Caco-2 (cell line): ENCODE measurements at regions not wholly inside any gene's neighbourhood (a gene's known extent, or its start where the extent isn't known, plus 50 kb on each side); places are given as distances from the start of the nearest gene placed in this dataset.

ENCODE experiments used
- BruUV-seq: library from RNA; stranded (reverse); fragments of 400-500 nt; replicated peaks from 2 replicates; lab custom pipeline; 2021; lab: Mats Ljungman, UMichigan
- CTCF ChIA-PET: fragments of 300-600 bp; sonication (Branson Sonifier 250); formaldehyde crosslinking; loops from one replicate; lab custom pipeline; 2022; ENCODE audit warnings: antibody characterized with exemption; lab: Charles Lee
- POLR2A ChIA-PET: fragments of 300-600 bp; sonication (Branson Sonifier 250); formaldehyde crosslinking; loops from one replicate; lab custom pipeline; 2022; ENCODE audit warnings: antibody characterized with exemption; lab: Charles Lee
- DNase-seq, 2 experiments: peaks; one replicate each; pipeline versions ENCODE4 v3.0.0 to v3.0.0-alpha.2; 2020 to 2022
- H3K27me3 ChIP-seq: replicated peaks from 2 replicates; pipeline ENCODE4 v1.6.0; 2011; ENCODE audit warnings: low read length; ENCODE audit not compliant: control insufficient read depth, insufficient read depth
- H3K36me3 ChIP-seq: 2 replicates; pipeline ENCODE4 v1.5.1; 2011; ENCODE audit warnings: low read length; ENCODE audit not compliant: control insufficient read depth, insufficient read depth
- H3K4me1 ChIP-seq: fragments of 250-450 bp; sonication (Bioruptor Pico); 2 replicates; pipeline ENCODE4 v1.5.1; 2020; ENCODE audit warnings: mild to moderate bottlenecking
- H3K4me3 ChIP-seq: 2 replicates; pipeline ENCODE4 v1.5.1; 2011; ENCODE audit warnings: low read depth, mild to moderate bottlenecking, control low read depth, low read length
- H3K9me3 ChIP-seq: fragments of 250-450 bp; sonication (Bioruptor Pico); 2 replicates; pipeline ENCODE4 v1.5.1; 2020; ENCODE audit warnings: mild to moderate bottlenecking, moderate library complexity
- H3K27ac Mint-ChIP-seq: one replicate; pipeline ENCODE4 v1.8.0; 2022; ENCODE audit warnings: mixed read lengths; ENCODE audit not compliant: unreplicated experiment
- H3K27me3 Mint-ChIP-seq: one replicate; pipeline ENCODE4 v1.8.0; 2022; ENCODE audit warnings: mixed read lengths; ENCODE audit not compliant: insufficient read depth, unreplicated experiment
- H3K36me3 Mint-ChIP-seq: one replicate; pipeline ENCODE4 v1.8.0; 2022; ENCODE audit warnings: mild to moderate bottlenecking, mixed read lengths; ENCODE audit not compliant: insufficient read depth, unreplicated experiment
- H3K4me1 Mint-ChIP-seq: one replicate; pipeline ENCODE4 v1.8.0; 2022; ENCODE audit warnings: low read depth, mixed read lengths; ENCODE audit not compliant: unreplicated experiment
- H3K4me3 Mint-ChIP-seq: one replicate; pipeline ENCODE4 v1.8.0; 2022; ENCODE audit warnings: mild to moderate bottlenecking, moderate library complexity, mixed read lengths; ENCODE audit not compliant: unreplicated experiment
- H3K9me3 Mint-ChIP-seq: one replicate; pipeline ENCODE4 v1.8.0; 2022; ENCODE audit warnings: mixed read lengths; ENCODE audit not compliant: unreplicated experiment
- intact Hi-C: fragments of 100-400 bp; cut with micrococcal nuclease; formaldehyde crosslinking; loops from one replicate; pipeline ENCODE4 v1.10.0; 2022; ENCODE audit not compliant: unreplicated experiment
- TF ChIP-seq, protein P1 (sequence below), 2 experiments: fragments of 200-600 bp in 1 of 2; IDR thresholded peaks; 1 replicate in 1 of 2; 2 replicates in 1 of 2; pipeline versions ENCODE4 v1.5.1 to v1.8.0; 2011 to 2022; ENCODE audit warnings: antibody characterized with exemption in 1 of 2, control low read depth in 1 of 2, inconsistent platforms in 1 of 2, low read depth in 1 of 2, low read length in 1 of 2, mild to moderate bottlenecking in 1 of 2, moderate library complexity in 1 of 2; ENCODE audit not compliant: insufficient read depth in 1 of 2, severe bottlenecking in 1 of 2, unreplicated experiment in 1 of 2

DNA sequence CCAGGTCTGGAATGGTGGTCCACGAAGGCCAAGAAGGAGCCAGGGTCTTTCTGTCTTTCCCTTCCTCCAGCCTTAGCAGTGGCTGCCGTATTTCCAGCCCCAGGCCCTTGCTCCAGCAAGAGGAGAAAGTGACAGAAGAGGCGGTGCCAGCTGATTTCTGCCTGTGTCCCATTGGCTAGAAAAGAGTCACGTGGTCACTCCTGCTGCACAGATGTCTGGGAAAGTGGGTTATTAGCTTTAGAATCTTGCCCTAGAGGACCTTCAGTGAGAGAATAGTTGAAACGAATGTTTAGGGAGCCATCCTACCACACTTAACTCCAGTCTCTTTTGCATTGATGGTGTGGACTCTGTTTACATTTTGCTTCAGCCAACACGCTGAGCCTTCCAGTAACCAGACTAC is 99.3 kb upstream of the BCOR start:
- Histone ChIP-seq H3K4me3 (no peak overlapping the region), H3K9me3 (no peaks in the 10 kb centered on the region), H3K4me1 (no peaks in the 10 kb centered on the region), H3K27me3 (no peaks in the 10 kb centered on the region), H3K36me3 (no peaks in the 10 kb centered on the region)
- TF ChIP-seq, protein P1, sequence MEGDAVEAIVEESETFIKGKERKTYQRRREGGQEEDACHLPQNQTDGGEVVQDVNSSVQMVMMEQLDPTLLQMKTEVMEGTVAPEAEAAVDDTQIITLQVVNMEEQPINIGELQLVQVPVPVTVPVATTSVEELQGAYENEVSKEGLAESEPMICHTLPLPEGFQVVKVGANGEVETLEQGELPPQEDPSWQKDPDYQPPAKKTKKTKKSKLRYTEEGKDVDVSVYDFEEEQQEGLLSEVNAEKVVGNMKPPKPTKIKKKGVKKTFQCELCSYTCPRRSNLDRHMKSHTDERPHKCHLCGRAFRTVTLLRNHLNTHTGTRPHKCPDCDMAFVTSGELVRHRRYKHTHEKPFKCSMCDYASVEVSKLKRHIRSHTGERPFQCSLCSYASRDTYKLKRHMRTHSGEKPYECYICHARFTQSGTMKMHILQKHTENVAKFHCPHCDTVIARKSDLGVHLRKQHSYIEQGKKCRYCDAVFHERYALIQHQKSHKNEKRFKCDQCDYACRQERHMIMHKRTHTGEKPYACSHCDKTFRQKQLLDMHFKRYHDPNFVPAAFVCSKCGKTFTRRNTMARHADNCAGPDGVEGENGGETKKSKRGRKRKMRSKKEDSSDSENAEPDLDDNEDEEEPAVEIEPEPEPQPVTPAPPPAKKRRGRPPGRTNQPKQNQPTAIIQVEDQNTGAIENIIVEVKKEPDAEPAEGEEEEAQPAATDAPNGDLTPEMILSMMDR (IDR thresholded peaks at IDR 0.05; ENCODE audit: insufficient read depth in 1 of 2, low read depth in 1 of 2, low read length in 1 of 2, severe bottlenecking in 1 of 2, unreplicated experiment in 1 of 2): no peak
- POLR2A ChIA-PET: no interaction called here
- intact Hi-C loops: no loop called here
- DNase-seq: peak; percentile 2 to 37
- no peaks in the 10 kb centered on the region for H3K36me3 Mint-ChIP-seq
- no peak overlapping the region for H3K4me3 Mint-ChIP-seq
- BruUV-seq: no TSS peak
- no peaks in the 10 kb centered on the region for H3K27me3 Mint-ChIP-seq
- H3K4me1 Mint-ChIP-seq: no peaks in the 10 kb centered on the region
- H3K27ac Mint-ChIP-seq: no peak overlapping the region
- no peaks in the 10 kb centered on the region for H3K9me3 Mint-ChIP-seq
- CTCF ChIA-PET: interaction anchor here (0.6 kb wide), 1 partner anchor 12 kb away, joined by 5 read pairs; no protein-coding TSS in a partner anchor

DNA sequence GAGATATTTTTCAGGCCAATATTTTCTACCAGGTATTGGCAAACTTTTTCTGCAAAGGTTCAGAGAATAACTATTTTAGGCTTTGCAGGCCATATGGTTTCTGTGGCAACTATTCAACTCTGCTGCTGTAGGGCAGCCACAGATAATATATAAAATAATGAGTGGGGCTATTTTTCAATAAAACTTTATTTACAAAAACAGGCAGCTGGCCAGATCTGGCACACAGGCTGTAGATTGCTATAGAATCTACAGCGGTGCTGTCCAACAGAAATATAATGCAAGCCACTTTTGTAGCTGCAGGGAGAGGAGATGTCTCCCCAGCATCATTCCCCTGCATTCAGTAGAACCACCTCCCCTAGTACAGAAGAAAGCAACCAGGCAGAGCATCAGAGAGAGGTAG is 97.6 kb upstream of the BCOR start:
- BruUV-seq: no TSS peak
- TF ChIP-seq, protein P1 (IDR thresholded peaks at IDR 0.05; ENCODE audit: insufficient read depth in 1 of 2, low read depth in 1 of 2, low read length in 1 of 2, severe bottlenecking in 1 of 2, unreplicated experiment in 1 of 2): no peak
- ChIA-PET CTCF (no interaction called here), POLR2A (no interaction called here)
- intact Hi-C loops: no loop called here
- Histone ChIP-seq H3K36me3 (no peaks in the 10 kb centered on the region), H3K4me3 (no peak overlapping the region), H3K9me3 (no peaks in the 10 kb centered on the region), H3K27me3 (no peaks in the 10 kb centered on the region), H3K4me1 (no peaks in the 10 kb centered on the region)
- Mint-ChIP-seq H3K27me3 (no peaks in the 10 kb centered on the region), H3K4me3 (no peak overlapping the region), H3K9me3 (no peaks in the 10 kb centered on the region), H3K36me3 (no peaks in the 10 kb centered on the region), H3K27ac (no peak overlapping the region), H3K4me1 (no peaks in the 10 kb centered on the region)
- DNase-seq: no peak

DNA sequence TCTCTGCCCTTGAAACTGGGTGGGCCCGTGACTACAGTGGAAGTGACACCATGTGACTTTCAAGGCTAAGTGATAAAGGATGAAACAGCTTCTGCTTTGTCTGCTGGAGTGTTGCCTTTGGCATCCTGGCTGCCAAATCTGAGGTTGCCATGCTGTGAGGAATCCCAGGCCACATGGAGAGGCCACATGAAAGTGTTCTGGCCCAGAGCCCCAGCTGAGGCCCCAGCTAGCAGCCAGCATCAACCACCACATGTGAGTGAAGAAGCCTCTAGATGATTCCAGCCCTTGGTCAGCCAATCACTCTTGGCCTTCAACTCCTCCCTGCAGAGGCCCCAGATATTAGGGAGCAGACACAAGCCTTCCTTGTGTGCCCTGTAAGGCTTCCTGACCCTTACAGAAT is 94.4 kb upstream of the BCOR start:
- ChIA-PET POLR2A (no interaction called here), CTCF (no interaction called here)
- Mint-ChIP-seq H3K27ac (no peak overlapping the region), H3K27me3 (no peaks in the 10 kb centered on the region), H3K4me3 (no peak overlapping the region), H3K36me3 (no peaks in the 10 kb centered on the region), H3K4me1 (no peaks in the 10 kb centered on the region), H3K9me3 (no peaks in the 10 kb centered on the region)
- TF ChIP-seq, protein P1 (IDR thresholded peaks at IDR 0.05; ENCODE audit: insufficient read depth in 1 of 2, low read depth in 1 of 2, low read length in 1 of 2, severe bottlenecking in 1 of 2, unreplicated experiment in 1 of 2): no peak
- Histone ChIP-seq H3K4me3 (no peak overlapping the region), H3K9me3 (no peaks in the 10 kb centered on the region), H3K36me3 (no peaks in the 10 kb centered on the region), H3K27me3 (no peaks in the 10 kb centered on the region), H3K4me1 (no peaks in the 10 kb centered on the region)
- no TSS peak for BruUV-seq
- intact Hi-C loops: no loop called here
- DNase-seq: no peak
